Spleen (tissue), 11 donors: ENCODE measurements at regions not wholly inside any gene's neighbourhood (a gene's known extent, or its start where the extent isn't known, plus 50 kb on each side); places are given as distances from the start of the nearest gene placed in this dataset.

Experiments
- DNase-seq: peaks from one replicate; pipeline ENCODE4 v3.0.0-alpha.2; 2020
- H3K27ac ChIP-seq, 8 donors: fragments of 200-600 bp; sonication (generic) in 7 of 8; 1 replicate in 4 of 8; 2 replicates in 4 of 8; pipeline versions ENCODE4 v1.5.0 to v1.8.0; 2016 to 2021; ENCODE audit warnings: inconsistent platforms in 4 of 8, mild to moderate bottlenecking in 4 of 8, moderate library complexity in 1 of 8
- H3K27me3 ChIP-seq, 7 donors: fragments of 200-600 bp; sonication (generic) in 6 of 7; replicated peaks in 1 of 7; 1 replicate in 4 of 7; 2 replicates in 3 of 7; pipeline versions ENCODE4 v1.5.0 to v1.8.0; 2016 to 2021; ENCODE audit warnings: inconsistent platforms in 3 of 7, mild to moderate bottlenecking in 1 of 7
- H3K36me3 ChIP-seq, 6 donors: fragments of 200-600 bp; sonication (generic) in 5 of 6; 1 replicate in 4 of 6; 2 replicates in 2 of 6; pipeline versions ENCODE4 v1.5.0 to v1.8.0; 2016 to 2021; ENCODE audit warnings: inconsistent platforms in 2 of 6
- H3K4me1 ChIP-seq, 6 donors: fragments of 200-600 bp; sonication (generic) in 5 of 6; 1 replicate in 3 of 6; 2 replicates in 3 of 6; pipeline versions ENCODE4 v1.5.0 to v1.8.0; 2016 to 2021; ENCODE audit warnings: inconsistent platforms in 3 of 6
- H3K4me3 ChIP-seq, 8 donors: fragments of 200-600 bp; sonication (generic) in 7 of 8; 1 replicate in 4 of 8; 2 replicates in 4 of 8; pipeline versions ENCODE4 v1.5.0 to v1.8.0; 2016 to 2021; ENCODE audit warnings: inconsistent platforms in 4 of 8, mild to moderate bottlenecking in 4 of 8, moderate library complexity in 2 of 8
- H3K9me3 ChIP-seq, 8 donors: fragments of 200-600 bp; sonication (generic) in 7 of 8; 1 replicate in 4 of 8; 2 replicates in 4 of 8; pipeline versions ENCODE4 v1.5.0 to v1.8.0; 2016 to 2021; ENCODE audit warnings: inconsistent platforms in 4 of 8
- POLR2A ChIP-seq, 3 donors: fragments of 450-650 bp; IDR thresholded peaks; one replicate each; pipeline ENCODE4 v1.5.1; 2017; ENCODE audit warnings: antibody characterized with exemption in 3 of 3, mild to moderate bottlenecking in 1 of 3
- POLR2AphosphoS5 ChIP-seq, 3 donors: sonication (generic); formaldehyde crosslinking; IDR thresholded peaks; one replicate each; pipeline ENCODE4 v1.5.1; 2017; ENCODE audit warnings: antibody characterized with exemption in 3 of 3
- WGBS, 5 donors: extraction: QIAGEN DNeasy Blood & Tissue Kit in 3 of 5; methylation state at CpG; one replicate each; pipeline versions ENCODE4 v1.1.5 to v1.1.7; 2013 to 2018; 5-methylcytosine and 5-hydroxymethylcytosine counted together
- intact Hi-C: fragments of 100-400 bp; cut with DNase I; formaldehyde crosslinking; loops from one replicate; pipeline ENCODE4 v1.15.0; 2023; ENCODE audit warnings: low total_unique reads
- TF ChIP-seq, protein P1 (sequence below), 11 experiments: fragments of 200-600 bp in 7 of 11; fragments of 450-650 bp in 4 of 11; sonication (generic) in 4 of 11; IDR thresholded peaks in 8 of 11; conservative IDR thresholded peaks in 3 of 11; 1 replicate in 7 of 11; 2 replicates in 4 of 11; pipeline versions ENCODE4 v1.4.0 to v1.8.0; 2016 to 2021; ENCODE audit warnings: antibody characterized with exemption in 11 of 11, inconsistent platforms in 4 of 11, mild to moderate bottlenecking in 1 of 11
- donor health status: healthy with polysubstance abuse.
- donor health status: DM: no; HTN: no; CAD: no; lungs with moderate emphysema.
- donor health status: DM: no; HTN: no; CAD: no.
- donor health status: Bipolar disorder and iron deficiency.
- donor health status: healthy.
- donor health status: DM: no; HTN: no; CAD: no.
- donor health status: DM: yes; HTN: yes; CAD: no.

DNA sequence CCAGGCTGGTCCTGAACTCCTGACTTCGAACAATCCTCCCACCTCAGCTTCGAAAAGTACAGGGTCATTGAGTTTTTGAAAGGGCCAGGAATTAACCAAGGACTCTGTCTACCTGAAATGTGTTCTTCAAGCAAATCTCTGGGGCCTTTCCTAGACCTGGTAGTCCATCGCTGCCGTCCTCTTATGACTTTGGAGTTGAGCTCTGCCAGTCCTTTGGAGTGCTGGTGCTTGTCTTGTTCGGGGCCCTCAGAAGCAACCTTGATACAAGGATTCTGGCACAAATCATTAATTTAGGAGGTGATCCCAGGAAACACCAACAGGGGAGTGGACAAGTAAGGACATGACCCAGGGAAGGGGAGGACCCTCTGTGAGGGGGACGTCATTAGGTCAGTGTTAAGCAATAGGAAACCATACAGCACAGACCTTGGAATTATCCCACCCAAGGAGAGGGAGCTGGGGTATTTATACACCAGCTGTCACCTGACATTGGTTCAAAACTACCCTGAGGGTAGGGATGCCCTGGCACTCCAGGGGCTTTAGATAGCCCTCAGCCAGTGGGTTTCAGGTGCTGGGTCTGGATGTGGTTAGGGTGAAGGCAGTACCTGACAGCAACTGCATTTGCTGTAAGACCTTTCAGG is 187.2 kb downstream of the FOXL1 start:
- TF ChIP-seq POLR2A (IDR thresholded peaks at IDR 0.05) = no peak
- TF ChIP-seq POLR2AphosphoS5 (IDR thresholded peaks at IDR 0.05) = no peak
- TF ChIP-seq, protein P1, sequence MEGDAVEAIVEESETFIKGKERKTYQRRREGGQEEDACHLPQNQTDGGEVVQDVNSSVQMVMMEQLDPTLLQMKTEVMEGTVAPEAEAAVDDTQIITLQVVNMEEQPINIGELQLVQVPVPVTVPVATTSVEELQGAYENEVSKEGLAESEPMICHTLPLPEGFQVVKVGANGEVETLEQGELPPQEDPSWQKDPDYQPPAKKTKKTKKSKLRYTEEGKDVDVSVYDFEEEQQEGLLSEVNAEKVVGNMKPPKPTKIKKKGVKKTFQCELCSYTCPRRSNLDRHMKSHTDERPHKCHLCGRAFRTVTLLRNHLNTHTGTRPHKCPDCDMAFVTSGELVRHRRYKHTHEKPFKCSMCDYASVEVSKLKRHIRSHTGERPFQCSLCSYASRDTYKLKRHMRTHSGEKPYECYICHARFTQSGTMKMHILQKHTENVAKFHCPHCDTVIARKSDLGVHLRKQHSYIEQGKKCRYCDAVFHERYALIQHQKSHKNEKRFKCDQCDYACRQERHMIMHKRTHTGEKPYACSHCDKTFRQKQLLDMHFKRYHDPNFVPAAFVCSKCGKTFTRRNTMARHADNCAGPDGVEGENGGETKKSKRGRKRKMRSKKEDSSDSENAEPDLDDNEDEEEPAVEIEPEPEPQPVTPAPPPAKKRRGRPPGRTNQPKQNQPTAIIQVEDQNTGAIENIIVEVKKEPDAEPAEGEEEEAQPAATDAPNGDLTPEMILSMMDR (IDR thresholded peaks at IDR 0.05 in 8 of 11, conservative IDR thresholded peaks at IDR 0.05 in 3 of 11) = no peak
- H3K4me3 ChIP-seq = no peak overlapping the region
- H3K9me3 ChIP-seq = peaks cover 0 to 5% (median 0%) of the 10 kb centered on the region in 8 donors
- DNase-seq = peak; percentile 29
- H3K36me3 ChIP-seq = no peaks in the 10 kb centered on the region
- H3K27me3 ChIP-seq = peaks cover 0 to 78% (median 11%) of the 10 kb centered on the region in 7 donors
- intact Hi-C loops = no loop called here
- H3K4me1 ChIP-seq = peaks cover 0 to 9% (median 0%) of the 10 kb centered on the region in 6 donors
- 79 to 90% (median 85%) methylated on average over 6 of the region's 6 CpGs for WGBS, 5 donors
- H3K27ac ChIP-seq = no peak overlapping the region

DNA sequence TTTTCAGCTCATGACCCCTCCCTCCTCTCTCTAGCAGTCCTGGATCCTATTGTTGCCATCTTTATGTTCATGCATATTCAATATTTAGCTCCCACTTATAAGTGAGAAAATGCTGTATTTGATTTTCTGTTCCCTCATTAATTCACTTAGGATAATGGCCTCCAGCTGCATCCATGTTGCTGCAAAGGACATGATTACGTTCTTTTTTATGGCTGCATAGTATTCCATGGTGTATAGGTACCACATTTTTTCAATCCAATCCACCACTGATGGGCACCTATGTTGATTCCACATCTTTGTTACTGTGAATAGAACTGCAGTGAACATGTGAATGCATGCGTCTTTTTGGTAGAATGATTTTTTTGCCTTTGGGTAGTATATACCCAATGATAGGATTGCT is 188.4 kb downstream of the FOXL1 start:
- no peak for DNase-seq
- H3K4me3 ChIP-seq = no peak overlapping the region
- intact Hi-C loops = no loop called here
- no peak overlapping the region for H3K27ac ChIP-seq
- no peaks in the 10 kb centered on the region for H3K36me3 ChIP-seq
- peaks cover 0 to under 1% (median 0%) of the 10 kb centered on the region in 6 donors for H3K4me1 ChIP-seq
- TF ChIP-seq POLR2A (IDR thresholded peaks at IDR 0.05) (no peak), POLR2AphosphoS5 (IDR thresholded peaks at IDR 0.05) (no peak)
- TF ChIP-seq, protein P1 (IDR thresholded peaks at IDR 0.05 in 8 of 11, conservative IDR thresholded peaks at IDR 0.05 in 3 of 11) = no peak
- peaks cover 0 to 9% (median 0%) of the 10 kb centered on the region in 8 donors for H3K9me3 ChIP-seq
- 86 to 90% (median 87%) methylated on average over 2 of the region's 2 CpGs for WGBS, 5 donors
- peaks cover 0 to 66% (median 6%) of the 10 kb centered on the region in 7 donors for H3K27me3 ChIP-seq

DNA sequence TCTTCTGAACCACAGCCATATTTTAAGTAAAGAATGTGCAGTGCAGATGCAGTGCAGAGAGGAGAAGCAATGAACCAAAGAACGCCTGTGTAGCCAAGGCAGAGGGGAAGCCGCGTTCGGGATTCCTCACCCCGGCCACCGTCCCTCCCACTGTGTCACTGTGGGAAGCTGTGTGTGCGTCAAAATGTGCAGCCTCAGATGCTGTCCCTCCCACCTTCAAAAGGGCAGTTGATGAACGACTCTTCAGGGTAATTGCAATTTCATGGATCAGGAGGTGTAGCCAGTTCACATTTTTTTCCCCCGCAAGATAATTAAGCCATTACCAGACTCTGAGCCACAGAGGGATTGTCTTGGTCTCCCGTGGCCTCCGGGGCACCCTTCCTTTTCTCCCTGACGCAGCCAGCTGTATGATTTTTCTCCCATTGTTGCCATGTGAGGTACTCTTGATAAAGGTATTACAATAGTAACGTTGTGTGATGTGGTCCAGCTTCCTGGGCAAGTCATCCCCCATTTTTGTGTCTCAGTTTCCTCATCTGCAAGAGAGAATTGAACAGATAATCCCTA is 190.0 kb downstream of the FOXL1 start:
- TF ChIP-seq POLR2AphosphoS5 (IDR thresholded peaks at IDR 0.05) (no peak), POLR2A (IDR thresholded peaks at IDR 0.05) (no peak)
- TF ChIP-seq, protein P1 (IDR thresholded peaks at IDR 0.05 in 8 of 11, conservative IDR thresholded peaks at IDR 0.05 in 3 of 11) = no peak
- Histone ChIP-seq H3K4me1 (no peaks in the 10 kb centered on the region), H3K27me3 (peaks cover 0 to 55% (median 0%) of the 10 kb centered on the region in 7 donors), H3K4me3 (no peak overlapping the region), H3K27ac (no peak overlapping the region), H3K9me3 (peaks cover 0 to 9% (median 0%) of the 10 kb centered on the region in 8 donors), H3K36me3 (no peaks in the 10 kb centered on the region)
- DNase-seq = no peak
- intact Hi-C loops = no loop called here
- 70 to 83% (median 71%) methylated on average over 13 of the region's 13 CpGs for WGBS, 5 donors

DNA sequence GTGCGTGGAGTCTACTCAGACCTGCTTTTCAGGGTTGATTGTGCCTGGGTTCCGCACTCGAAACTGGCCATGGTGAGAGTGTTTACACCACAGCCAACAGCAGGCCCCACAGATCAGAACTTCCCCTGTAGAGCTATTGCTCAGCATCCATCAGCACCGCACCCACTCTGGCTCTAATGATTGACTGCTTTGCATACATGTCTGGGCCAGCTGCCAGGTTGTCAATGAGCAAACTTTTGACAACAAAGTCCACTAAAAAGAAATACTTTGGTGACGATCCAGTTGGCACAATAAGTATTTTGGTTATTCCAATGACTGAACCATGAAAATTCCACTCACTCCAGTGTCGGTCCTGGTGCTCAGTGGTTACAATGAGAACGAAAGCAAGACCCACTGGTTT is 190.7 kb downstream of the FOXL1 start:
- DNase-seq = no peak
- peaks cover 0 to 49% (median 0%) of the 10 kb centered on the region in 7 donors for H3K27me3 ChIP-seq
- peaks cover 0 to 9% (median 0%) of the 10 kb centered on the region in 8 donors for H3K9me3 ChIP-seq
- no peak for TF ChIP-seq POLR2AphosphoS5 (IDR thresholded peaks at IDR 0.05)
- TF ChIP-seq, protein P1 (IDR thresholded peaks at IDR 0.05 in 8 of 11, conservative IDR thresholded peaks at IDR 0.05 in 3 of 11) = no peak
- TF ChIP-seq POLR2A (IDR thresholded peaks at IDR 0.05) = no peak
- 58 to 78% (median 76%) methylated on average over 4 to 7 of the region's 7 CpGs for WGBS, 5 donors
- H3K4me1 ChIP-seq = no peaks in the 10 kb centered on the region
- H3K27ac ChIP-seq = no peak overlapping the region
- no peaks in the 10 kb centered on the region for H3K36me3 ChIP-seq
- H3K4me3 ChIP-seq = no peak overlapping the region
- intact Hi-C loops = no loop called here
